NCI-H146 treated with DMSO at 0.1 percent for 48 hours (cell line): ENCODE measurements at regions not wholly inside any gene's neighbourhood (a gene's known extent, or its start where the extent isn't known, plus 50 kb on each side); places are given as distances from the start of the nearest gene placed in this dataset.
A peak's percentile ranks its signal among the peaks of the same experiment; 100 is the strongest.

Experiments used
- DNase-seq: peaks from one replicate; lab custom pipeline; 2025; ENCODE audit not compliant: unreplicated experiment; lab: John Stamatoyannopoulos, UW

DNA sequence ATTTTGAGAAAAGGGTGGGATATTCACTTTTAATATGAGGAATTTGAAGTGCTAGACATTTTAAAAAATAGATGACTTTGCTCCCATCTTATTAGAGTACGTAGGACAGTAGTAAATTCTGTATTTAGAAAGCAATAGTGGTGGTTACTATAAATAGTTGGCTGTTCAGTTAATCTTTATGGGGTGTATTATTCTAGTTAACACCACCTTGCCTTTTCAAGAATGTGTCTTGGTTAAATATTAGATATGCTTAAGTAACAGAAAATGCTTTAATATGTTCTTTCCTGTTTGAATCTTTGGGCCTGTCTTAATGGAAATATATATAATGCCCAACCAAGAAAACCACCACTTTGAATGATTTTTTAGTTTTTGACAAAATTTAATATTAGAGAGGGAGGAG lies 608.7 kb upstream of the FAM174A start:
- DNase-seq = no peak

DNA sequence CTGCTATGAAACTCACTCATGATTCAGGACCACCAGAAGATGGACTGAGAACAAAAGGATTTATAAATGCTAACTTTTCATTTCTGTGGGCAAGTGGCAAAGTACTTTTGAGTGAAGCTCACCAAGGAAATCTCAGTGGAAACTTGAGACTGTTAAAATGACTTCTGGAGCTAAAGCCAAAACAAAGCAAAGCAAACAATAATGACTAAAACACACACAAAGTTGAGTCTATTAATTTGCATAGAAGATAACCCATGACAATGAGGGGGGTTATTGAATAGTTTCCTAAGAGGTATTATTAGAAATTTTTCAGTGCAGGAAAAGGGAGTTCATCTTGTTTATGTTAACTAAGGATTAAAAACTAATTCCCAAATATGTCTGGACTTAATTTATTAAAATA lies 612.8 kb upstream of the FAM174A start:
- DNase-seq = no peak

DNA sequence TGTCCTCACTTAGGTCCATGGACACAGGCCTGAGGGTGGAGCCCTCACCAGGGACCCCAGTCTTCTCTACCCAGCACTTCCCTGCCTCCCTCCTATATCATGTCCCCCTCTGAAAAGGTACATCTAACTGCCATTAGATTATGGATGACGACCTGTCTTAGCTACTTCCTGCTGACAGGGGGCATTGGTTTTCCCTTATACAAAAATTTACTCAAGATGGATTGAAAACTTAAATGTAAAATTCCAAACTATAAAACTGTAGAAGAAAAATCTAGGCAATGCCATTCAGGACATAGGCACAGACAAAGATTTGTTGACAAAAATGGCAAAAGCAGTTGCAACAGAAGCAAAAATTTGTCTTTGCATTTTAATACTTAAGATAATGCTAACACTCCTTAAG lies 623.2 kb upstream of the FAM174A start:
- DNase-seq = no peak

DNA sequence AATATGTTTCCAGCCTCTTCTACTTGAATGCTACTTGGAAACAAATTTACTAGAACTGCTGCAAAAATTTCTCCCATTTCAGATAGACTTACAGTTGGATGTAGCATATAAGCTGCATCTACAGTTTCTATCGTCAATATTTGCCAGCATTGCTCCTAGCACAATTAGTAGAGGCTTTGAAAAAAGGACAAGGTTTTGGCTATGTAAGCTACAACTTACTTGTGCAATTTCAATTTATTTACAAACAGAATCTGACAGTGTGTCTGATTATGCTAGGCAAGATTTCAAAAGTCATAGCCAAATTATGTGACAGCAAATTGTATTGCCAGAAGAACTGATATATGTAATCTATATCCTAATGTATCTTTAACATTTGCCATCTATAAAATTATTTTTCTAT lies 628.4 kb upstream of the FAM174A start:
- no peak for DNase-seq

DNA sequence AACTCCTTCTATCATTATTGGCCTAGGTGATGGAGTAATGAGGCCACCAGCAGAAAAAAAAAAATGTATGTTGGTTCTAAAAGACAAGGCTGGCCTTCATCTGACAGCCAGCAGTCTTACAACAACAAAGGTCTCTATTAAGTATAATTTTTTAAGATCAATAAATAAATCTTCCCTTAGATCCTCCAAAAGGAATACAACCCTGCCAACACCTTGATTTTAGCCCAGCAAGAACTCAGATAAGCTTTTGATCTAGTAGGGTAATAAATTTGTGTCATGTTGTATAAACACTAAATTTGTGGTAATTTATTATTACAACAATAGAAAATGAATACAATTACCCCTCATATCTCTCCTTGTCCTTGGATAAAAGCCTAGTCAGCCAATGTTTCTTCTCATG lies 633.2 kb upstream of the FAM174A start:
- peak; percentile 14 for DNase-seq

DNA sequence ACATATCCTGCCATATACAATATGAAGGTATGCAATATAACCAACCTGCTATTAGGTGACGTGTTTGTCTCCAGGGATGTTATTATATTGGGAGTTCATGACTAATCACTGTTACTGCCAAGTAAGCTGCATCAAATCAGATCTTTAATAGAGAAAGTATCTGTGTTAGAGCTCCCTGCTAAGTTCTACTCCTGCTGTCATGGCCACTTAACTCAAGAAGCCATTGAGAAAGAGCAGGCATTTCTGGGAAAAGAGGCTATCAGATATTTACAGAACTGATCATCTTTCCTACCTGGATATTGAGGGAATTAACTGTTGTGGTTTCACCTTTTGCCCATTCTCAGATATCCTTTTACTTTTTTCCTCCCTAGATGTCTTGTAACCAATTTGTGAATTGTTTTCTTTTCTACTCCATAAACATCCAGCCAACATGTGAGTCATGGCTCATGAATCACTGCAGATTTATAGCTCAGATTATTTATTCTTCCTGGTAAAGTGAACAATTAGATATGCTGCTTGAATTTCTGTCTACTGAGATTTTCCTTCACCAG lies 634.8 kb upstream of the FAM174A start:
- DNase-seq = no peak

DNA sequence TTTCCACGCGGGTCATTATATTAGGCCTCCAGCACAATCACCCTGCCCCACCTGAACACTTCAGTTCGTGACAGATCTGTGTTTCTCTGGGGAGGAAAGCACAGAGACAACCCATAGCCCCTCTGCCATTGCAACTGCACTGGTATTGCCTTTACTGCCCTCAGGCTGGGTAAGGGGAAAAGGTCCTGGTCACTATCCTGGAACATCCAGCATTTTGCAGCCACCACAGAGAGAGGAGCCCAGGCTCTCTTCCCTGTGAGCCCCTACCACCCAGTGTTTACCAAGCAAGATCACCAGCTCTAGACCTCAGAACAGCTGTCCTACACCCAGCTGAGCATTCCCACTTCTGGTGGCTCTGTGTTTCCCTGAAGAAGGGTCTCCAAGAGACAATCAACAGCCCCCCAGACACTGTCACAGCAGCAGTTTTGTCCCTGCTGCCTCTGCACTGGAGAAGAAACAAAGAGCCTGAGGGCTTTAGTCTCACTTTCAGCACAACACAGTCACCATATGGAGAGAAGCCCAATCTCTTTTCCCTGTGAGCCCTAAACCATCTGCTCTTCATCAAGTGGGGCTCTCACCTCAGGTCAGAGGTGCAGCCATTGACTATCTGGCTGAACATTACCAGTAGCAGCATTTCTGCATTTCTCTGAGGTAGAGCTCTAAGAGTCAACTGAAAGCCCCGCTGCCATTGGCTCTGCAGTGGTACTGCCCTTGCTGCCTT lies 655.2 kb upstream of the FAM174A start:
- DNase-seq = no peak

DNA sequence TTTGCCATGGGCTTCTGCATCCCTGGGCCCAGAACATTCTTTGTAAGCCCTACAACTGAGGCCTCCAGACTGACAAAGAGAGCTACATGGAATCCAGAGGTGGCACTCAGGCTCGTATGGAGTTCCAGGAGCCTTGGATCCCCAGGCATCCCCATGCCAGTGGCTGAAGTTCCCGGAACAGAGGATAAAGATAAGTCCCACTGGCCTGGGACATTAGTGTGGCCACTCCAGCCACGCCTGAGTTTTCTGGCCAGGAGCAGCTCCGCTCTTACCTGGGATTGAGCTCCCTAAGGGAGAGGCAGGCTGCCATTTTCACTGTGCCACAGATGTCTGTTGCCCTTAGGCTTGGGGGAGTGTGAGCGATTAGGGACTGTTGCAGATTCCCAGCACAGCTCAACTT lies 656.3 kb upstream of the FAM174A start:
- no peak for DNase-seq

DNA sequence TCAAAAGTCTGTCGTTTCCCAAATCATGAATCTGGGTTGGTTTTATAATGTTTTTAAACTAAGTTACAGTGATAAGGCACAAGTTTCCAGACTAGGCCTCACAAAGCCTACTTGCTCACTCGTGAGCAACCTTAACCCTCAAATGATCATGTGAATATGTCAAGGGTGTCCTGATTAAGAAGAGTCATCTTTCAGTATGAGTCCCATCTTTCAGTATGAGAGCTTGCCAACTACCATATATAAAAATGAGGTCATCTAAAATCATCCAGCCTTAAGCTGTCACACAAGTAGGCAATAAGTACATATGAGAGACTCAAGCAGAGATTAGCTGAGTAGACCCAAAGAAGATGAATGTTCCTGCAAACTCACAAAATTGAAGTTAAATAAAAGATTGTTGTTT lies 668.4 kb upstream of the FAM174A start:
- DNase-seq = no peak

DNA sequence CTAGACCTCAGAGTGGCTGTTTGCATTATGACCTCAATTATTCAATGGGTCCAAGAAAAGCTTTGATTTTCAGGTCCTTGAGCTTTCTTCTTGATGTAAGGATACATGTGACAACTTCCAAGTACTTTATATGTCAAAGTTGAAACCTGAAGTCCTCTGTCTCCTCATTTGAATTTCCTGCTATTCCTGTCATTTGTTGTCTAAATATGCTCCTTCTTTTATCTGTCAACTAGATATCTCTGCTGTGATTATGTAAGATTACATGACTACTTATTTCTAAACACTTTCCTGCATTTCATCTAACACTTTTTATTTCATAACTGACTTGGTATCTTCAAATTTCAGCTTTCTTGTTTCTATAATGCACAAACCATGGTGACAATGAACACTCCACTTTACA lies 670.0 kb upstream of the FAM174A start:
- DNase-seq = no peak

DNA sequence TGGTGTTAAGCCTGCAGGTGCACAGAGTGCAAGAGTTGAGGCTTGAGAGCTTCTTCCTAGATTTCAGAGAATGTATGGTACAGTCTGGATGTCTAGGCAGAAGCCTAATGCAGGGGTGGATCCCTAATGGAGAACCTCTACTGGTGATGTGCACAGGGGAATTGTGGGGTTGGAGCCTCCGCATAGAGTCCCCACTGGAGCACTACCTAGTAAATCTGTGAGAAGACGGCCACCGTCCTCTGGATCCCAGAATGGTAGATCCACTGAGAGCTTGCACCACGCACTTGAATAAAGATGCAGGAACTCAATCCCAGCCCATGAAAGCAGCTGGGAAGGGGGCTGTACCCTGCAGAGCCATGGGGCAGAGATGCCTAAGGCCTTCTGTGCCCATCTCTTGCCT lies 699.4 kb upstream of the FAM174A start:
- no peak for DNase-seq

DNA sequence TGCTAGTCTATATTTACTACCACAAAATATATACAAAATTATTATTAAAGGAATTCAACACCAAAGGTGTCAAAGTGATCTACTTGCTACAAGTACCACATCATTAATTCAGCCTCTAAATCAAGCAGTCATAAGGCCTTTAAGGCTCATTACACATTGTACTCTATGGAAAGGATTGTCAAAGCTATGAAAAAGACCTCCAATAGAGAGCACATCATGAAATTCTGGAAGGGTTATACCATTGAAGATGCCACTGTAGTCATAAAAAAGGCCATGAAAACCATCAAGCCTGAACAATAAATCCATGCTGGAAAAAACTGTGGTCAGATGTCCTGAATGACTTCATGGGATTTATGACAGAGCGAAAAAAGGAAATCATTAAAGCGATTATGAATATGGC lies 708.0 kb upstream of the FAM174A start:
- DNase-seq = no peak

DNA sequence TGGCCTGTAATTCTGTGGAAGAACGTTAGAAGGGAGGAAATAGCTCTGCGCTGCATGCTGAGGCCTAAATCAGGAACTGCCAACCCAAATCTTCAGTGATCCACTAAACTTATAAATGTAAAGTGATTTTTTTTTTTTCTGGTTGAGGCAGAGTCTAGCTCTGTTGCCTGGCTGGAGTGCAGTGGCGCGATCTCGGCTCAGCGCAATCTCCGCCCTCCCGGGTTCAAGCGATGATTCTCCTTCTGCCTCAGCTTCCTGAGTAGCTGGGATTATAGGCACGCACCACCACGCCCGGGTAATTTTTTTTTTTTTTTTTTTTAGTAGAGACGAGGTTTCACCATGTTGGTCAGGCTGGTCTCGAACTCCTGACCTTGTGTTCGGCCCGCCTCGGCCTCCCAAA lies 717.4 kb upstream of the FAM174A start:
- DNase-seq = no peak

DNA sequence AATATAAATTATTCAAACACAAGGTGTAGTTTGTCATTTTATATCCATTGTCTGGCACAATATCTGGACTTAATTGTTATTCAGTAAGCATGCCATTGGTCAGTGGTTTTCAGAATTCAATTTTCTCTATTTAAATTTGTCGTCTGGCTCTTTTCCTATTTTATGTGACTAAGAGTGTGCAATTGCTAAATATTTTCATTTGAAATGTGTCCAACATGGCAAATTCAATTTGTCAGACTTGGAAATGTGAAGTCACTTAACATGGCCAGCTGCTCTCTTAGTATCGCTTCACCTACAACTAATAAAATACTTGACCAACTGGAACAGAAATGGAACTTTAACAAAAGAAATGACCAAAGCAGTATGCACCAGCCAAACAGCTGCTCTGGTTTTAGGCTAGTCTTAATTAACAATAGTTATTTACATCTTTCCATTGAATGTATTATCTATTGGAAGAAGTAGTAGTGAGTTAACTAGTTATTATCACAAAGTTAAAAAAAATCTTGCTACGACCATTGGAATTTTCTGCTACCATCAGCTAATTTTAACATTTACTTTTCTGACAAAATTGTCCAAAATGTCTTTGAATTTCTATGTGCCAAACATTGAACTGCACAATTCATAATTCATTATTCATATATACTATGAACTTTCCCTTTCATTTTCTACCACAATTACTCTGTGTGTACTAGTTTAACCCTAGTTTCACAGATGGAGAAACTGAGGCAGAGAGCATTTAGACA lies 720.7 kb upstream of the FAM174A start:
- DNase-seq = no peak

DNA sequence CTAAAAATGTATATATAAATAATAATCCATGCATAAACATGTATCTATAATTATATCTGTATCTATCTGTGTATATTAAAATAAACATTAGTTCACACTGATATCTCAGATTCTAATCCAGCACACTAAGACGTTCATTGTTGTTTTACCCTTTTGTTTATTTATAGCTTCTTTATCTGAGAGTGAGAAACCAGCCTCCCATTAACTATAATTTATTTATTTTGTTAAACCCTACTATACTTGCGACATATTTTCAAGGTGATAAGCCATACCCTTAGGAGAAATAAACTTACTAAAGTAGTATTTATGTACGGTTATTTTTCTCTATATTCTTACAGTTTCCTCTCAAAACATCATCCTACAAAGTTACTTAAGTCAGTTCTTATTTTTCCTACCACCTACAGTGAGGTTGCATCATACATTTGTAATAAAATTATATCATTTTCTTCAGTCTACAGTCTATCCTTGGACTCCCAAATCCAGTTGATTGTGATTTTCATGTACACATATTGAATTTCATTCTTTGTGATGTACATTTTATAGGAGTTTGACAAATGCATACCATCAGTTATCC lies 726.4 kb upstream of the FAM174A start:
- DNase-seq = no peak

DNA sequence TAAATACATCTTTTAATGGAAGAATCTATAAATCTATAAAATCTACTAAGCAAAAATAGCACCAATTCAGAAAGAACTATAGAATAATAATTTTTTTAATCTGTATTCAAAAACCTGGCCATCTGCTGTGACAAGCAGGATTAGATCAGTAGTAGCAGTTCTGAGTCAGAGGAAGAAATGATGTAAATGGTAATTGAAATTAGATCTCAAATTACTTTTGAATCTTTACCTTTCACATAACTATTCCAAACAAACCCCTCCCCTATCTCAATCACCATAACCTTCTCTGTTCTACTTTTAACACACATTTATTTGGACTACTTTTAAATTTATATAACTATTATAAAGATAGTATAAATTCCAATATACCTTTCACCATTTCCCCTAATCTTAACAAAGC lies 727.8 kb upstream of the FAM174A start:
- DNase-seq = no peak

DNA sequence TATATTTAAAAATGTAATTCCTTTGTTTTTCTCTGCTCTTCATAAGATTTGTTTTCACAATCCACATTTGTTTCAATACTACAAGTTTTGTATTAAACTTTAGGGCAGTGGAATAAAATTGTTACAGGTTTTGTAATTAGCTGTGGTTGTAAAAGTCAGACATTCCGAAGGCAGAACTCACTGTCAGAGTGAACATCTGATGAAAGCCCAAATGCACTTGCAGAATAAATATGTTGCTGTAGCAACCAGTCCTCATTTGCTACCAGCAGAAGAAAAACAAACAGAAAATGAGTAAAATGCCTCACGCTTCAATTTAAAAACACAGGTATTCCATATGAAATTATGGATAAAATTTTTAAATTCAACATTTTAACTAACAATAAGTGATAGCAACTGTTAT lies 740.1 kb upstream of the FAM174A start:
- no peak for DNase-seq

DNA sequence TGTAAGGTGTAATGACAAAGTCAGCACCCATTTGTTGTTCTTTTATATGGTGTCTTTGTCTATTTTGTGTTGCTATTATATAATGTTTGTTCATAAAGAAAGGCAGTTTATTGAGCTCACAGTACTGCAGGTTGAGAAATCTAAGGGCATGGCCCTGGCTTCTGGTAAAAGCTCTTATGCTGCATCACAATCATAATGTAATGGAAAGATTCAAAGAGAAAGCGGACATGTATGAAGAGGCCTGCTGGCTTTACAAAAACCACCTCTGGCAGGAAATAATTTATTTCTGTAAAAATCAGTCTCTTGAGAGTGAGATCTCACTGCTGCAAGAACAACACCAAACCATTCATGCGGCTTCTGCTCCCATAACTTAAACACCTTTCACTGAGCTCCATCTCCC lies 746.7 kb upstream of the FAM174A start:
- no peak for DNase-seq

DNA sequence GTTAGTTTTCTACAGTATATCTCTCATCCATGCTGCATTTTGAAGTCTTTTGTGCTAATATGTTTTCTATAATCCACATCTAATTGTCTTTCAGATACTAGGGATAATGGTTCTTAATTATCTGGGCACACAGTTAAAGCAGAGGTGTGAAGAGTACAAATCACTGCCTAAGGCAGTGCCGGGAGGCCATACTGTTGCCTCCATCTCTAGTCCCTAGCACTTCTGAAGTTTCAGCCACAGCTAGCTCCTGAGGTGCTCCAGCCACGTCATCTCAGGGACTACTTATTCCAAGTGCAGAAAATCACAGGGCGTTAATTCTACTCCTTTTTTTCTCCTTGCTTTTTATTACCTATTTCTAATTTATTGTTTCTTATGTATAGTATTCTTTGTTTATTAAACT lies 760.0 kb upstream of the FAM174A start:
- no peak for DNase-seq

DNA sequence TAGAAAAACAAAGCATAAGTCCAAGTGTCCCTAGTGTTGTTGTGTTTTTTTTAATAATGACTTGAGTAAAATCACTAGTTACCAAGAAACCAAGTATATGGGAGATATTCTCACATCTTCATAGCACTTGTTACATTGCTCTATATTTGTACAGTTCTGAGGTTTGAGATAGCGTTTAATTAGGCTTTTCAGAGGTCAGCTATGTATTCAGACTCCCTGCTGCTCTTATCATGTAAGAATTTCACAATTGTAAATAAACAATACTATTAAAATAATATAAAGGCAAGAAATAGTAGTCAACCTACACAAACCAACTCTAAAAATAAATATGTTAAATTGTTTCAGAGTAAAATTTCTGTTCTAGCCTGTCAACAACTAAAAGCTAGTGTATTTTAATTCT lies 761.9 kb upstream of the FAM174A start:
- DNase-seq = peak; percentile 56

DNA sequence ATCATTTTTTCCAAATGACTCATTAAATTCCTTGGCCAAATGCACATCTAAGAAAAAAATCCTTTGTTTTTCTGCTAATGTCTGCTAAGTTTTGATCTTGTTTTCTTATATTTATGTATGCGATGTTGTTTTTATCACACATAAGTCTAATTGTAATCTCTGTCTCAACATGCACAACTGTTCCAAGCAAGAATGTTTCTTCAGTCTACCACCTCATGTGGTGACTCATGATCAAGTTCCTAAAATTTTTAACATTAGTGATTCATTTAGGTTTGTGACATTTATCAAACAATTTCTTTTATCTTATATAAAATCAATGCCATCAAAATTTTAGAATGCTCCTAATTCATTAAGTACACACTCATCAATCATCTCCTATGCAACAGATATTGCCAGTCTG lies 763.9 kb upstream of the FAM174A start:
- DNase-seq = no peak

DNA sequence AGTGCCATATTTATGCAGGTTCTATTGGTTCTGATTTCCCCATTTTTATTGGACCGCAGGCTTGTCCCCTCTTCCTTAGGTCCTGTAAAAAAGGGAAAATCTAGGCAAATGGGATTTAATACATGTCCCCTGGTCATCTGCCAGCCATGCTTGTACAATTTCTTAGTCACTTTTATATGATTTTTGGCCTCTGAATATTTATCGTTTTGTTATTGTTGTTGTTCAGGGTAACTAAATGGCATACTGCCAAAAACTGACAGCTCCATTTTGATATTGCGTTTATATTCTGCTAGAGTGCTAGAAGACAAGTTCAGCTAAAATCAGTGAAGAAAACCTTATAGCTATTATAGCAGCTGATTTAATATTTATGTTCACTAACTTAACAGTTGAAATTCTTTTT lies 770.2 kb upstream of the FAM174A start:
- no peak for DNase-seq
